C4-2B (cell line): ENCODE measurements at regions not wholly inside any gene's neighbourhood (a gene's known extent, or its start where the extent isn't known, plus 50 kb on each side); places are given as distances from the start of the nearest gene placed in this dataset.

Source experiments
- CTCF ChIP-seq: fragments of 450-650 bp; conservative IDR thresholded peaks from 2 replicates; pipeline ENCODE4 v1.5.1; 2017; ENCODE audit warnings: mild to moderate bottlenecking
- ZFX ChIP-seq: fragments of 450-650 bp; IDR thresholded peaks from 2 replicates; pipeline ENCODE4 v1.6.1; 2017

GRCh38 chr7:46076527-46076926 lies 155.5 kb upstream of the IGFBP3 start:
- TF ChIP-seq CTCF, result no peak
- TF ChIP-seq ZFX, result no peak
